K562 (cell line): ENCODE measurements at regions not wholly inside any gene's neighbourhood (a gene's known extent, or its start where the extent isn't known, plus 50 kb on each side); places are given as distances from the start of the nearest gene placed in this dataset.

Experiments
- ATAC-seq: fragments of 200-7000 bp; cut with Tn5 transposase; 3 replicates; pipeline ENCODE4 v1.9.1; 2020; ENCODE audit warnings: moderate library complexity
- BruUV-seq: library from RNA; stranded (reverse); fragments of 400-500 nt; replicated peaks from 2 replicates; lab custom pipeline; 2021; lab: Mats Ljungman, UMichigan
- CTCF ChIA-PET: fragments of 300-600 bp; formaldehyde crosslinking; extraction: SDS; loops from one replicate; lab custom pipeline; 2021; ENCODE audit warnings: low intra/inter-chr PET ratio; lab: Yijun Ruan, JAX
- POLR2A ChIA-PET: fragments of 300-600, 350-650 bp; sonication (Branson Sonifier 250); formaldehyde crosslinking; extraction: SDS; loops from one replicate; lab custom pipeline; 2021; ENCODE audit warnings: antibody characterized with exemption, inconsistent platforms; lab: Yijun Ruan, JAX
- DNase-seq, 4 experiments: peaks; one replicate each; pipeline versions ENCODE4 v3.0.0 to v3.0.0-alpha.2; 2011 to 2018; ENCODE audit warnings: low spot score in 3 of 4, mixed read lengths in 3 of 4; ENCODE audit errors: extremely low read depth in 1 of 4
- FAIRE-seq: peaks from 2 replicates; lab custom pipeline; 2011; peaks lifted over from hg19 to GRCh38; lab: Jason Lieb, UNC
- H2AFZ ChIP-seq: 2 replicates; pipeline ENCODE4 v1.6.0; 2011; ENCODE audit warnings: low read depth, low read length, control low read depth, inconsistent platforms
- H3K27ac ChIP-seq: fragments of 200-600 bp; 3 replicates; pipeline ENCODE4 v1.8.0; 2011; ENCODE audit warnings: low read depth, mild to moderate bottlenecking, control low read depth, inconsistent platforms, low read length, moderate library complexity, mixed read lengths; ENCODE audit errors: extremely low read depth
- H3K27me3 ChIP-seq, 2 experiments: fragments of 300-600 bp in 1 of 2; 2 replicates in 1 of 2; 3 replicates in 1 of 2; pipeline versions ENCODE4 v1.6.0 to v1.8.0; 2011; ENCODE audit warnings: inconsistent platforms in 2 of 2, low read length in 2 of 2, mild to moderate bottlenecking in 1 of 2, mixed read lengths in 1 of 2, moderate library complexity in 1 of 2; ENCODE audit not compliant: control insufficient read depth in 2 of 2, insufficient read depth in 2 of 2
- H3K36me3 ChIP-seq: fragments of 300-600 bp; 3 replicates; pipeline ENCODE4 v1.8.0; 2011; ENCODE audit warnings: mild to moderate bottlenecking, low read length, inconsistent platforms; ENCODE audit not compliant: control insufficient read depth, insufficient read depth
- H3K4me1 ChIP-seq, 2 experiments: fragments of 200-600 bp in 1 of 2; replicated peaks in 1 of 2; 2 replicates in 1 of 2; 3 replicates in 1 of 2; pipeline versions ENCODE4 v1.5.1 to v1.8.0; 2011; ENCODE audit warnings: inconsistent platforms in 2 of 2, low read length in 2 of 2, mild to moderate bottlenecking in 1 of 2, mixed read lengths in 1 of 2, moderate library complexity in 1 of 2; ENCODE audit not compliant: control insufficient read depth in 2 of 2, insufficient read depth in 2 of 2
- H3K4me2 ChIP-seq: 2 replicates; pipeline ENCODE4 v1.6.1; 2011; ENCODE audit warnings: low read length, control low read depth, inconsistent platforms, mixed read lengths; ENCODE audit not compliant: insufficient read depth
- H3K4me3 ChIP-seq: fragments of 200-600 bp; sonication (generic), shearing (Covaris generic); 2 replicates; pipeline ENCODE4 v1.5.1; 2016; ENCODE audit warnings: control low read depth, inconsistent platforms
- H3K79me2 ChIP-seq: fragments of 200-600 bp; 3 replicates; pipeline ENCODE4 v1.8.0; 2011; ENCODE audit warnings: low read length, inconsistent platforms; ENCODE audit not compliant: control insufficient read depth, insufficient read depth
- H3K9ac ChIP-seq, 2 experiments: 2 replicates each; pipeline versions ENCODE4 v1.6.0 to v1.6.1; 2011; ENCODE audit warnings: low read depth in 2 of 2, low read length in 2 of 2, control low read depth in 1 of 2, inconsistent platforms in 1 of 2, mild to moderate bottlenecking in 1 of 2, mixed read lengths in 1 of 2; ENCODE audit not compliant: insufficient read depth in 1 of 2
- H3K9me1 ChIP-seq: one replicate; pipeline ENCODE4 v1.6.0; 2011; ENCODE audit warnings: inconsistent platforms, mild to moderate bottlenecking, low read length, moderate library complexity; ENCODE audit not compliant: control insufficient read depth, insufficient read depth
- H3K9me3 ChIP-seq: replicated peaks from 2 replicates; pipeline ENCODE4 v1.5.1; 2011; ENCODE audit warnings: low read depth, low read length, inconsistent platforms; ENCODE audit not compliant: control insufficient read depth, insufficient read depth
- H4K20me1 ChIP-seq: replicated peaks from 2 replicates; pipeline ENCODE4 v1.6.1; 2011; ENCODE audit warnings: low read length, inconsistent platforms, mixed read lengths; ENCODE audit not compliant: control insufficient read depth, insufficient read depth
- GABPA ChIP-seq: fragments of 200-800 bp; sonication (Bioruptor generic); conservative IDR thresholded peaks from 2 replicates; pipeline ENCODE4 v1.6.1; 2016; ENCODE audit warnings: low read depth, missing genetic modification characterization, missing compliant biosample characterization
- HMGXB4 ChIP-seq: sonication (generic); formaldehyde crosslinking; IDR thresholded peaks from 2 replicates; pipeline ENCODE4 v1.8.1; 2023; ENCODE audit warnings: mild to moderate bottlenecking, missing genetic modification reagents
- ILF3 ChIP-seq: fragments of 450-650 bp; IDR thresholded peaks from 2 replicates; pipeline ENCODE4 v1.6.1; 2018; ENCODE audit warnings: antibody characterized with exemption, mild to moderate bottlenecking, moderate library complexity, borderline replicate concordance
- LCOR ChIP-seq: sonication (generic); formaldehyde crosslinking; IDR thresholded peaks from 2 replicates; pipeline ENCODE4 v1.8.0; 2022; ENCODE audit warnings: mild to moderate bottlenecking, missing genetic modification reagents
- U2AF1 ChIP-seq: fragments of 200-400 bp; formaldehyde crosslinking; optimal IDR thresholded peaks from 2 replicates; pipeline ENCODE3; 2017; ENCODE audit warnings: mild to moderate bottlenecking, low read depth, low read length, moderate library complexity
- ZNF277 ChIP-seq: fragments of 250-450 bp; sonication (Bioruptor Pico); IDR thresholded peaks from 2 replicates; pipeline ENCODE4 v1.8.0; 2022; ENCODE audit warnings: inconsistent platforms, mild to moderate bottlenecking, moderate library complexity, borderline replicate concordance
- WGBS: fragments of 100-300 bp; shearing (Covaris generic); methylation state at CpG from one replicate; pipeline ENCODE4 v1.1.6; 2016; ENCODE audit warnings: low coverage, mixed read lengths; ENCODE audit not compliant: insufficient coverage; ENCODE audit errors: missing lambda C conversion rate; 5-methylcytosine and 5-hydroxymethylcytosine counted together
- in situ Hi-C: fragments of 300-500 bp; cut with MboI; formaldehyde crosslinking; loops from 4 replicates; pipeline ENCODE4 v1.15.0; 2018; ENCODE audit warnings: inconsistent platforms, mixed read lengths
- intact Hi-C: fragments of 100-400 bp; cut with micrococcal nuclease; formaldehyde crosslinking; loops from 2 replicates; pipeline ENCODE4 v1.14.2; 2022
- TF ChIP-seq, protein P1 (sequence below): fragments of 450-650 bp; IDR thresholded peaks from 2 replicates; pipeline ENCODE4 v1.6.1; 2016; ENCODE audit warnings: mild to moderate bottlenecking, moderate library complexity

DNA sequence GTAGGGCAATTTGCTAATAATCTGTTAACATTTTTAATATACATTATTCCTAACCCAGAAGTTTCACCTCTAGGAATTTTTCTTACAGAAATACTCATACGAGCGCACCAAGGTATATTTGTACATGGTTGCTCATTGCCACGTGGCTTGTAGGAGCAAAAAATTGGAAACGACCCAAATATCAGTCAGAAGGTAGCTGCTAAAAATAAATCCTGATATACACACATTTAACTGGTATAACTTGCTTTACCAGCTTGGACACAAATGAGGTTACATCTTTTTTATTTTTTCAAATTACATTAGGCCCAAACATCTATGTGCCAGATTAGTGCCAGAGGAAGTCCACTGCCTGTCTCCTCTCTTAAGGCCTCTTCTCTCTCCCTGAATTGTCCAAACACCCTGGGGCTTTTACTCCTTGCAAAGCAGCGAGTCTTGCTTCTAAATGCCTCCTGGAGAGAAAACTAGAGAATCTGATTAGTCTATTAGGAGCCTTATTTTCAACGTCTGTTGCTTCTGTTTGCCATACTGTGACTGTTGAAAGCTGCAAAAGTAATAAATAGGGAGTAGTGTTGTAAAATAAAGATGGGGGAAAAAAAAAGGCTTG is 92.0 kb upstream of the SSBP2 start:
- 43% methylated on average over 6 of the region's 6 CpGs for WGBS
- Histone ChIP-seq H2AFZ (peak overlapping the region; percentile 70), H3K27me3 (no peaks in the 10 kb centered on the region), H4K20me1 (no peaks in the 10 kb centered on the region), H3K9me3 (no peaks in the 10 kb centered on the region), H3K9me1 (no peaks in the 10 kb centered on the region), H3K4me3 (no peak overlapping the region), H3K27ac (no peak overlapping the region), H3K36me3 (no peaks in the 10 kb centered on the region), H3K4me2 (no peak overlapping the region), H3K9ac (no peak overlapping the region), H3K79me2 (no peaks in the 10 kb centered on the region), H3K4me1 (peaks cover 0 to 9% of the 10 kb centered on the region in 2 experiments; a peak in 3 of 5 replicates)
- BruUV-seq, result no TSS peak
- ChIA-PET CTCF (no interaction called here), POLR2A (interaction anchor here (0.8 to 1.0 kb wide), 2 partner anchors 9 kb away, joined by 3 to 4 read pairs; no protein-coding TSS in a partner anchor)
- ATAC-seq, result no peak
- no peak for FAIRE-seq
- DNase-seq, result no peak
- intact Hi-C loops, result no loop called here
- in situ Hi-C loops, result loop anchor here (10.0 kb wide), 1 partner anchor 418 kb away; no protein-coding TSS in a partner anchor
- TF ChIP-seq U2AF1 (no peak), ILF3 (no peak), GABPA (tag) (no peak), ZNF277 (CRISPR knock-in tag) (no peak), LCOR (no peak), HMGXB4 (CRISPR knock-in tag) (no peak)
- TF ChIP-seq, protein P1, sequence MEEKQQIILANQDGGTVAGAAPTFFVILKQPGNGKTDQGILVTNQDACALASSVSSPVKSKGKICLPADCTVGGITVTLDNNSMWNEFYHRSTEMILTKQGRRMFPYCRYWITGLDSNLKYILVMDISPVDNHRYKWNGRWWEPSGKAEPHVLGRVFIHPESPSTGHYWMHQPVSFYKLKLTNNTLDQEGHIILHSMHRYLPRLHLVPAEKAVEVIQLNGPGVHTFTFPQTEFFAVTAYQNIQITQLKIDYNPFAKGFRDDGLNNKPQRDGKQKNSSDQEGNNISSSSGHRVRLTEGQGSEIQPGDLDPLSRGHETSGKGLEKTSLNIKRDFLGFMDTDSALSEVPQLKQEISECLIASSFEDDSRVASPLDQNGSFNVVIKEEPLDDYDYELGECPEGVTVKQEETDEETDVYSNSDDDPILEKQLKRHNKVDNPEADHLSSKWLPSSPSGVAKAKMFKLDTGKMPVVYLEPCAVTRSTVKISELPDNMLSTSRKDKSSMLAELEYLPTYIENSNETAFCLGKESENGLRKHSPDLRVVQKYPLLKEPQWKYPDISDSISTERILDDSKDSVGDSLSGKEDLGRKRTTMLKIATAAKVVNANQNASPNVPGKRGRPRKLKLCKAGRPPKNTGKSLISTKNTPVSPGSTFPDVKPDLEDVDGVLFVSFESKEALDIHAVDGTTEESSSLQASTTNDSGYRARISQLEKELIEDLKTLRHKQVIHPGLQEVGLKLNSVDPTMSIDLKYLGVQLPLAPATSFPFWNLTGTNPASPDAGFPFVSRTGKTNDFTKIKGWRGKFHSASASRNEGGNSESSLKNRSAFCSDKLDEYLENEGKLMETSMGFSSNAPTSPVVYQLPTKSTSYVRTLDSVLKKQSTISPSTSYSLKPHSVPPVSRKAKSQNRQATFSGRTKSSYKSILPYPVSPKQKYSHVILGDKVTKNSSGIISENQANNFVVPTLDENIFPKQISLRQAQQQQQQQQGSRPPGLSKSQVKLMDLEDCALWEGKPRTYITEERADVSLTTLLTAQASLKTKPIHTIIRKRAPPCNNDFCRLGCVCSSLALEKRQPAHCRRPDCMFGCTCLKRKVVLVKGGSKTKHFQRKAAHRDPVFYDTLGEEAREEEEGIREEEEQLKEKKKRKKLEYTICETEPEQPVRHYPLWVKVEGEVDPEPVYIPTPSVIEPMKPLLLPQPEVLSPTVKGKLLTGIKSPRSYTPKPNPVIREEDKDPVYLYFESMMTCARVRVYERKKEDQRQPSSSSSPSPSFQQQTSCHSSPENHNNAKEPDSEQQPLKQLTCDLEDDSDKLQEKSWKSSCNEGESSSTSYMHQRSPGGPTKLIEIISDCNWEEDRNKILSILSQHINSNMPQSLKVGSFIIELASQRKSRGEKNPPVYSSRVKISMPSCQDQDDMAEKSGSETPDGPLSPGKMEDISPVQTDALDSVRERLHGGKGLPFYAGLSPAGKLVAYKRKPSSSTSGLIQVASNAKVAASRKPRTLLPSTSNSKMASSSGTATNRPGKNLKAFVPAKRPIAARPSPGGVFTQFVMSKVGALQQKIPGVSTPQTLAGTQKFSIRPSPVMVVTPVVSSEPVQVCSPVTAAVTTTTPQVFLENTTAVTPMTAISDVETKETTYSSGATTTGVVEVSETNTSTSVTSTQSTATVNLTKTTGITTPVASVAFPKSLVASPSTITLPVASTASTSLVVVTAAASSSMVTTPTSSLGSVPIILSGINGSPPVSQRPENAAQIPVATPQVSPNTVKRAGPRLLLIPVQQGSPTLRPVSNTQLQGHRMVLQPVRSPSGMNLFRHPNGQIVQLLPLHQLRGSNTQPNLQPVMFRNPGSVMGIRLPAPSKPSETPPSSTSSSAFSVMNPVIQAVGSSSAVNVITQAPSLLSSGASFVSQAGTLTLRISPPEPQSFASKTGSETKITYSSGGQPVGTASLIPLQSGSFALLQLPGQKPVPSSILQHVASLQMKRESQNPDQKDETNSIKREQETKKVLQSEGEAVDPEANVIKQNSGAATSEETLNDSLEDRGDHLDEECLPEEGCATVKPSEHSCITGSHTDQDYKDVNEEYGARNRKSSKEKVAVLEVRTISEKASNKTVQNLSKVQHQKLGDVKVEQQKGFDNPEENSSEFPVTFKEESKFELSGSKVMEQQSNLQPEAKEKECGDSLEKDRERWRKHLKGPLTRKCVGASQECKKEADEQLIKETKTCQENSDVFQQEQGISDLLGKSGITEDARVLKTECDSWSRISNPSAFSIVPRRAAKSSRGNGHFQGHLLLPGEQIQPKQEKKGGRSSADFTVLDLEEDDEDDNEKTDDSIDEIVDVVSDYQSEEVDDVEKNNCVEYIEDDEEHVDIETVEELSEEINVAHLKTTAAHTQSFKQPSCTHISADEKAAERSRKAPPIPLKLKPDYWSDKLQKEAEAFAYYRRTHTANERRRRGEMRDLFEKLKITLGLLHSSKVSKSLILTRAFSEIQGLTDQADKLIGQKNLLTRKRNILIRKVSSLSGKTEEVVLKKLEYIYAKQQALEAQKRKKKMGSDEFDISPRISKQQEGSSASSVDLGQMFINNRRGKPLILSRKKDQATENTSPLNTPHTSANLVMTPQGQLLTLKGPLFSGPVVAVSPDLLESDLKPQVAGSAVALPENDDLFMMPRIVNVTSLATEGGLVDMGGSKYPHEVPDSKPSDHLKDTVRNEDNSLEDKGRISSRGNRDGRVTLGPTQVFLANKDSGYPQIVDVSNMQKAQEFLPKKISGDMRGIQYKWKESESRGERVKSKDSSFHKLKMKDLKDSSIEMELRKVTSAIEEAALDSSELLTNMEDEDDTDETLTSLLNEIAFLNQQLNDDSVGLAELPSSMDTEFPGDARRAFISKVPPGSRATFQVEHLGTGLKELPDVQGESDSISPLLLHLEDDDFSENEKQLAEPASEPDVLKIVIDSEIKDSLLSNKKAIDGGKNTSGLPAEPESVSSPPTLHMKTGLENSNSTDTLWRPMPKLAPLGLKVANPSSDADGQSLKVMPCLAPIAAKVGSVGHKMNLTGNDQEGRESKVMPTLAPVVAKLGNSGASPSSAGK, result peak; percentile 20; the same call in 1 of the 2 replicates
